ELF-1 (cell line): ENCODE measurements at regions not wholly inside any gene's neighbourhood (a gene's known extent, or its start where the extent isn't known, plus 50 kb on each side); places are given as distances from the start of the nearest gene placed in this dataset.

Source experiments
- DNase-seq: peaks from one replicate; pipeline ENCODE4 v3.0.0-alpha.2; 2016; ENCODE audit warnings: low read depth, low spot score

GRCh38 chr15:37260255-37260654 is 159.9 kb upstream of the MEIS2 start:
- no peak for DNase-seq

GRCh38 chr15:37261685-37262084 is 161.3 kb upstream of the MEIS2 start:
- no peak for DNase-seq

- no peak for DNase-seq
Measured at GRCh38 chr15:37262922-37263608, 162.7 kb upstream of the MEIS2 start.

GRCh38 chr15:37289109-37289765 is 188.9 kb upstream of the MEIS2 start:
- DNase-seq: peak; percentile 36

- DNase-seq: no peak
Measured at GRCh38 chr15:37291920-37292319, 191.6 kb upstream of the MEIS2 start.

GRCh38 chr15:37298271-37298670 is 197.9 kb upstream of the MEIS2 start:
- no peak for DNase-seq

- DNase-seq: no peak
Measured at GRCh38 chr15:37339437-37339836, 239.1 kb upstream of the MEIS2 start.

GRCh38 chr15:37339856-37340255 is 239.5 kb upstream of the MEIS2 start:
- no peak for DNase-seq

- no peak for DNase-seq
Measured at GRCh38 chr15:37340438-37340837, 240.1 kb upstream of the MEIS2 start.

GRCh38 chr15:37359101-37359892 is 258.9 kb upstream of the MEIS2 start:
- DNase-seq: no peak

GRCh38 chr15:37359893-37360290 is 259.5 kb upstream of the MEIS2 start:
- DNase-seq: no peak

- no peak for DNase-seq
Measured at GRCh38 chr15:37360724-37361123, 260.4 kb upstream of the MEIS2 start.

- no peak for DNase-seq
Measured at GRCh38 chr15:37361621-37362020, 261.3 kb upstream of the MEIS2 start.

GRCh38 chr15:37362414-37362813 is 262.1 kb upstream of the MEIS2 start:
- no peak for DNase-seq

- DNase-seq: no peak
Measured at GRCh38 chr15:37368961-37369360, 268.6 kb upstream of the MEIS2 start.

- no peak for DNase-seq
Measured at GRCh38 chr15:37370941-37371340, 270.6 kb upstream of the MEIS2 start.

- no peak for DNase-seq
Measured at GRCh38 chr15:37372064-37372463, 271.7 kb upstream of the MEIS2 start.

- peak; percentile 2 for DNase-seq
Measured at GRCh38 chr15:37375519-37375918, 275.2 kb upstream of the MEIS2 start.

GRCh38 chr15:37377428-37377827 is 277.1 kb upstream of the MEIS2 start:
- no peak for DNase-seq

GRCh38 chr15:37394402-37395099 is 294.2 kb upstream of the MEIS2 start:
- no peak for DNase-seq

- no peak for DNase-seq
Measured at GRCh38 chr15:37395100-37395468, 294.7 kb upstream of the MEIS2 start.
